Activated CD8-positive, alpha-beta T cell treated with anti-CD3 and anti-CD28 coated beads for 36 hours (primary cell): ENCODE measurements at regions not wholly inside any gene's neighbourhood (a gene's known extent, or its start where the extent isn't known, plus 50 kb on each side); places are given as distances from the start of the nearest gene placed in this dataset.
"Not testable (repeated sequence)": the region's sequence is repeated elsewhere in the genome, so short reads cannot be mapped to it uniquely, and the experiment has no call there.

Experiments
- ATAC-seq: fragments of 200-7000 bp; cut with Tn5 transposase; one replicate; pipeline ENCODE4 v1.10.0; 2021; ENCODE audit warnings: mild to moderate bottlenecking, moderate library complexity
- CTCF ChIA-PET: fragments of 350-600 bp; sonication (Branson Sonifier 250); formaldehyde crosslinking; loops from one replicate; lab custom pipeline; 2021; ENCODE audit warnings: antibody characterized with exemption; lab: Charles Lee
- POLR2A ChIA-PET: fragments of 350-600 bp; sonication (Branson Sonifier 250); formaldehyde crosslinking; loops from one replicate; lab custom pipeline; 2021; ENCODE audit warnings: antibody characterized with exemption; lab: Charles Lee
- DNase-seq: peaks from one replicate; pipeline ENCODE4 v3.0.0-alpha.2; 2020
- H3K27ac Mint-ChIP-seq: one replicate; pipeline ENCODE4 v1.8.0; 2021; ENCODE audit warnings: mild to moderate bottlenecking, mixed read lengths
- H3K27me3 Mint-ChIP-seq: one replicate; pipeline ENCODE4 v1.8.0; 2021; ENCODE audit warnings: mixed read lengths
- H3K36me3 Mint-ChIP-seq: one replicate; pipeline ENCODE4 v1.8.0; 2021; ENCODE audit warnings: low read depth, mixed read lengths
- H3K4me1 Mint-ChIP-seq: one replicate; pipeline ENCODE4 v1.8.0; 2021; ENCODE audit warnings: low read depth, mixed read lengths
- H3K4me3 Mint-ChIP-seq: one replicate; pipeline ENCODE4 v1.8.0; 2021; ENCODE audit warnings: mild to moderate bottlenecking, moderate library complexity, mixed read lengths
- H3K9me3 Mint-ChIP-seq: one replicate; pipeline ENCODE4 v1.8.0; 2021; ENCODE audit warnings: mixed read lengths
- CTCF ChIP-seq: fragments of 200-600 bp; IDR thresholded peaks from one replicate; pipeline ENCODE4 v1.8.0; 2022; ENCODE audit warnings: antibody characterized with exemption, mild to moderate bottlenecking
- intact Hi-C: fragments of 100-400 bp; cut with micrococcal nuclease; formaldehyde crosslinking; loops from one replicate; pipeline ENCODE4 v1.10.0; 2022

- intact Hi-C loops = no loop called here
- DNase-seq (no peak), ATAC-seq (no peak)
- Mint-ChIP-seq H3K27me3 (no peaks in the 10 kb centered on the region), H3K4me3 (no peak overlapping the region), H3K27ac (no peak overlapping the region), H3K9me3 (no peaks in the 10 kb centered on the region), H3K4me1 (no peaks in the 10 kb centered on the region), H3K36me3 (no peaks in the 10 kb centered on the region)
- TF ChIP-seq CTCF = no peak
- ChIA-PET POLR2A (no interaction called here), CTCF (interaction anchor here (1.3 kb wide), 1 partner anchor 923 kb away, joined by 3 read pairs; no protein-coding TSS in a partner anchor)
Observed at GRCh38 chr3:178103140-178103539, 433.1 kb upstream of the KCNMB2 start.

- Mint-ChIP-seq H3K27me3 (no peaks in the 10 kb centered on the region), H3K27ac (no peak overlapping the region), H3K9me3 (no peaks in the 10 kb centered on the region), H3K36me3 (no peaks in the 10 kb centered on the region), H3K4me1 (no peaks in the 10 kb centered on the region), H3K4me3 (no peak overlapping the region)
- no peak for ATAC-seq
- TF ChIP-seq CTCF = no peak
- DNase-seq = no peak
- ChIA-PET POLR2A (interaction anchor here (0.6 kb wide), 1 partner anchor 195 kb away, joined by 3 read pairs; no protein-coding TSS in a partner anchor), CTCF (no interaction called here)
- intact Hi-C loops = no loop called here
Observed at GRCh38 chr3:178107804-178108203, 428.4 kb upstream of the KCNMB2 start.

DNA sequence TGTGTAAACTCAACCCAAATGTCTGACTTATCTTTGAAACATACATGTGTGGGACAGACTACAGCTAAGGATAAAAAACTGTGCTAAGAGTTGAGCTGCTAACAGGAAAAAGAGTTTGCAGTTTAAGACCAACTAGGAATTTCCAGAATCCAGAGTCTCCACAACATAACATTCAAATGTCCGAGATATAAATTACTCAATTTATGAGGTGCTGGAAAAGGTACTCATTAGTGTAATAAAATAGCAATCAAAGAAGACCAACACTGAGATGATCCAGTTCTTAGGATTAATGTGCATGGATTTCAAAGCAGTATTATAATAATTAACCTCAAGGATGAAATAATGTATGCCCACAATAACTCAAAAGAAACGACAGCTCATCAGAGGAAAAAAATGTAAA lies 426.5 kb upstream of the KCNMB2 start:
- no peaks in the 10 kb centered on the region for H3K9me3 Mint-ChIP-seq
- H3K27me3 Mint-ChIP-seq = no peaks in the 10 kb centered on the region
- TF ChIP-seq CTCF = no peak
- no peak overlapping the region for H3K4me3 Mint-ChIP-seq
- no peak for DNase-seq
- intact Hi-C loops = no loop called here
- ChIA-PET CTCF (interaction anchor here (1.1 kb wide), 1 partner anchor 52 kb away, joined by 3 read pairs; no protein-coding TSS in a partner anchor), POLR2A (no interaction called here)
- H3K27ac Mint-ChIP-seq = no peak overlapping the region
- H3K36me3 Mint-ChIP-seq = no peaks in the 10 kb centered on the region
- no peaks in the 10 kb centered on the region for H3K4me1 Mint-ChIP-seq
- no peak for ATAC-seq

- CTCF ChIA-PET = no interaction called here
- intact Hi-C loops = no loop called here
- Mint-ChIP-seq H3K4me1 (no peaks in the 10 kb centered on the region), H3K27ac (no peak overlapping the region), H3K36me3 (no peaks in the 10 kb centered on the region), H3K27me3 (no peaks in the 10 kb centered on the region), H3K9me3 (no peaks in the 10 kb centered on the region), H3K4me3 (no peak overlapping the region)
- ATAC-seq (peak; percentile 64), DNase-seq (peak; percentile 49)
- no peak for TF ChIP-seq CTCF
- POLR2A ChIA-PET = no interaction called here
Observed at GRCh38 chr3:178112134-178112533, 424.1 kb upstream of the KCNMB2 start.

DNA sequence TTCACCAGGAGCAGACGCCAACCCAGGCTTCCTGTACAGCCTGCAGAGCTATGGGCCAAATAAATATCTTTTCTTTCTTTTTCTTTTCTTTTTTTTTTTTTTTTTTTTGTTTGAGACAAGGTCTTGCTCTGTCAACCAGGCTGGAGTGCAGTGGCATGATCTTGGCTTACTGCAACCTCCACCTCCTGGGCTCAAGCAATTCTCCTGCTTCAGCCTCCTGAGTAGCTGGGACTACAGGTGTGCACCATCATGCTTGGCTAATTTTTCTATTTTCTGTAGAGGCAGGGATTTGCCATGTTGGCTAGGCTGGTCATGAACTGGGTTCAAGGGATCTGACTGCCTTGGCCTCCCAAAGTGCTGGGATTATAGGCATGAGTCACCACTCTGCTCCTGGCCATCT lies 423.7 kb upstream of the KCNMB2 start:
- ATAC-seq (peak; percentile 27), DNase-seq (peak; percentile 11)
- H3K27me3 Mint-ChIP-seq, H3K4me3 Mint-ChIP-seq, POLR2A ChIA-PET, H3K4me1 Mint-ChIP-seq, H3K36me3 Mint-ChIP-seq, H3K9me3 Mint-ChIP-seq, H3K27ac Mint-ChIP-seq, intact Hi-C loops, CTCF ChIA-PET: not testable (repeated sequence)

GRCh38 chr3:178117641-178118040 lies 418.6 kb upstream of the KCNMB2 start:
- no peak for DNase-seq
- ChIA-PET POLR2A (no interaction called here), CTCF (no interaction called here)
- Mint-ChIP-seq H3K9me3 (peaks cover 15% of the 10 kb centered on the region), H3K27ac (no peak overlapping the region), H3K36me3 (peaks cover 6% of the 10 kb centered on the region), H3K27me3 (no peaks in the 10 kb centered on the region), H3K4me3 (no peak overlapping the region), H3K4me1 (peaks cover 5% of the 10 kb centered on the region)
- no peak for ATAC-seq
- intact Hi-C loops = no loop called here
- TF ChIP-seq CTCF = no peak

- POLR2A ChIA-PET, H3K4me1 Mint-ChIP-seq, DNase-seq, H3K36me3 Mint-ChIP-seq, intact Hi-C loops, CTCF ChIA-PET, H3K27me3 Mint-ChIP-seq, H3K4me3 Mint-ChIP-seq: not testable (repeated sequence)
- peak overlapping the region; percentile 51 for H3K27ac Mint-ChIP-seq
- peak; percentile 42 for ATAC-seq
- peaks cover 15% of the 10 kb centered on the region for H3K9me3 Mint-ChIP-seq
Observed at GRCh38 chr3:178119608-178120295, 416.5 kb upstream of the KCNMB2 start.
